ENCODE measurements at regions not wholly inside any gene's neighbourhood (a gene's known extent, or its start where the extent isn't known, plus 50 kb on each side); places are given as distances from the start of the nearest gene placed in this dataset.

DNA sequence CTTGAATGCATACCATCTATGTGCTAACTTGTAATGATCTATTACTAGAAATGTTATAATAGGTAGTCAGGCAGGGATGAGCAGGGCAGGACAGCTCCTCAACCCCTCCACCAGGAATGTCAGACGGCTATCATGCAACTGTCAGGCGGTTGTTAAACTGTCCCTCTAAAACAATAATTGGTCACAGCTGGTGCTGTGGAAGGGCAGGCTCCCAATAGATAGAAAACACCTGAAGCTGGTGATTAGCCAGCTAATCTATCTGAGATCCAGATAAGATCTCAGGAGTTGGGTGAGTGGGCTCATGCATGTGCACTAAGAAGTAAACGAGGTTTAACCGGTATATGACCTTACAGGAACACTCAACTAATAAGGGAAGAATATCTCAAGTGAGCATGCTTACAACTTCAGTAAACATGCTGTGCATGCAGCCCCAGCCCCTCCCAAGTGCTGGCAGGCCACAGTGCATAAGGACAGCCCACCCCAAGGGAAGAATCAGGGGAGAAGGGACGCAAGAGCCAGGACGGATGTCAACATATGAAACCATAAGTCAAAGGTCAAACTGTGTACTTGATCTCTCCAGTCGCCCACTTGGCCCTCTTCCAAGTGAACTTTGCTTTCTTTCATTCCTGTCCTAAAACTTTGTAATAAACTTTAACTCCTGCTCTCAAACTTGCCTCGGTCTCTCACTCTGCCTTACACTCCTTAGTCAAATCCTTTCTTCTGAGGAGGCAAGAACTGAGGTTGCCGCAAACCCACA lies 566.2 kb upstream of the NRSN1 start:
- 36% methylated on average over 9 of the region's 9 CpGs for WGBS (ENCODE audit: low lambda C conversion rate, missing lambda C conversion rate)
- H3K9me3 ChIP-seq (ENCODE audit: low read depth), result no peaks in the 10 kb centered on the region
- H3K4me1 ChIP-seq (ENCODE audit: insufficient read depth), result peaks cover 6% of the 10 kb centered on the region
- no peaks in the 10 kb centered on the region for H3K79me2 ChIP-seq
- no peak overlapping the region for H3K4me3 ChIP-seq
- peak; percentile 60 for DNase-seq (ENCODE audit: low spot score)
- H3K27me3 ChIP-seq, result no peaks in the 10 kb centered on the region
- peak overlapping the region; percentile 51 for H3K27ac ChIP-seq
- TF ChIP-seq, protein P1, sequence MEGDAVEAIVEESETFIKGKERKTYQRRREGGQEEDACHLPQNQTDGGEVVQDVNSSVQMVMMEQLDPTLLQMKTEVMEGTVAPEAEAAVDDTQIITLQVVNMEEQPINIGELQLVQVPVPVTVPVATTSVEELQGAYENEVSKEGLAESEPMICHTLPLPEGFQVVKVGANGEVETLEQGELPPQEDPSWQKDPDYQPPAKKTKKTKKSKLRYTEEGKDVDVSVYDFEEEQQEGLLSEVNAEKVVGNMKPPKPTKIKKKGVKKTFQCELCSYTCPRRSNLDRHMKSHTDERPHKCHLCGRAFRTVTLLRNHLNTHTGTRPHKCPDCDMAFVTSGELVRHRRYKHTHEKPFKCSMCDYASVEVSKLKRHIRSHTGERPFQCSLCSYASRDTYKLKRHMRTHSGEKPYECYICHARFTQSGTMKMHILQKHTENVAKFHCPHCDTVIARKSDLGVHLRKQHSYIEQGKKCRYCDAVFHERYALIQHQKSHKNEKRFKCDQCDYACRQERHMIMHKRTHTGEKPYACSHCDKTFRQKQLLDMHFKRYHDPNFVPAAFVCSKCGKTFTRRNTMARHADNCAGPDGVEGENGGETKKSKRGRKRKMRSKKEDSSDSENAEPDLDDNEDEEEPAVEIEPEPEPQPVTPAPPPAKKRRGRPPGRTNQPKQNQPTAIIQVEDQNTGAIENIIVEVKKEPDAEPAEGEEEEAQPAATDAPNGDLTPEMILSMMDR (IDR thresholded peaks at IDR 0.05; ENCODE audit: poor library complexity), result no peak
- no peak for TF ChIP-seq EZH2phosphoT487 (IDR thresholded peaks at IDR 0.05; ENCODE audit: low read depth, severe bottlenecking, unreplicated experiment)
- TF ChIP-seq EZH2 (IDR thresholded peaks at IDR 0.05; ENCODE audit: borderline replicate concordance), result no peak
- H2AFZ ChIP-seq, result peak overlapping the region; percentile 36
- H3K36me3 ChIP-seq (replicated peaks; ENCODE audit: insufficient read depth, low read depth), result no peaks in the 10 kb centered on the region
- H3K4me2 ChIP-seq, result peak overlapping the region; percentile 16
- no peaks in the 10 kb centered on the region for H3K9me2 ChIP-seq (replicated peaks; ENCODE audit: insufficient read depth)
- H4K20me1 ChIP-seq (ENCODE audit: insufficient read depth, poor library complexity, severe bottlenecking), result no peaks in the 10 kb centered on the region

- peaks cover 6% of the 10 kb centered on the region for H3K4me1 ChIP-seq (ENCODE audit: insufficient read depth)
- H3K4me2 ChIP-seq, result no peak overlapping the region
Measured at GRCh38 chr6:23561732-23562131, 564.3 kb upstream of the NRSN1 start.

GRCh38 chr6:23562554-23562953 lies 563.5 kb upstream of the NRSN1 start:
- Histone ChIP-seq H3K36me3 (replicated peaks; ENCODE audit: insufficient read depth, low read depth) (no peaks in the 10 kb centered on the region), H3K4me1 (ENCODE audit: insufficient read depth) (peaks cover 6% of the 10 kb centered on the region), H3K4me3 (no peak overlapping the region), H3K4me2 (no peak overlapping the region), H3K27me3 (no peaks in the 10 kb centered on the region), H2AFZ (no peak overlapping the region), H4K20me1 (ENCODE audit: insufficient read depth, poor library complexity, severe bottlenecking) (no peaks in the 10 kb centered on the region), H3K27ac (no peak overlapping the region), H3K9me2 (replicated peaks; ENCODE audit: insufficient read depth) (no peaks in the 10 kb centered on the region), H3K9me3 (ENCODE audit: low read depth) (no peaks in the 10 kb centered on the region), H3K79me2 (no peaks in the 10 kb centered on the region)
- TF ChIP-seq, protein P1 (IDR thresholded peaks at IDR 0.05; ENCODE audit: poor library complexity), result no peak
- no peak for TF ChIP-seq EZH2phosphoT487 (IDR thresholded peaks at IDR 0.05; ENCODE audit: low read depth, severe bottlenecking, unreplicated experiment)
- no peak for TF ChIP-seq EZH2 (IDR thresholded peaks at IDR 0.05; ENCODE audit: borderline replicate concordance)
- no peak for DNase-seq (ENCODE audit: low spot score)
- 82% methylated on average over 3 of the region's 3 CpGs for WGBS (ENCODE audit: low lambda C conversion rate, missing lambda C conversion rate)

More at GRCh38 chr6:23561732-23562131, 564.3 kb upstream of the NRSN1 start:
- TF ChIP-seq EZH2phosphoT487 (IDR thresholded peaks at IDR 0.05; ENCODE audit: low read depth, severe bottlenecking, unreplicated experiment) (no peak), EZH2 (IDR thresholded peaks at IDR 0.05; ENCODE audit: borderline replicate concordance) (no peak)
- TF ChIP-seq, protein P1 (IDR thresholded peaks at IDR 0.05; ENCODE audit: poor library complexity), result no peak
- Histone ChIP-seq H4K20me1 (ENCODE audit: insufficient read depth, poor library complexity, severe bottlenecking) (no peaks in the 10 kb centered on the region), H3K36me3 (replicated peaks; ENCODE audit: insufficient read depth, low read depth) (no peaks in the 10 kb centered on the region), H3K9me2 (replicated peaks; ENCODE audit: insufficient read depth) (no peaks in the 10 kb centered on the region), H3K9me3 (ENCODE audit: low read depth) (no peaks in the 10 kb centered on the region), H3K27me3 (no peaks in the 10 kb centered on the region), H2AFZ (no peak overlapping the region), H3K4me3 (no peak overlapping the region), H3K79me2 (no peaks in the 10 kb centered on the region), H3K27ac (no peak overlapping the region)
- 90% methylated on average over 1 of the region's 1 CpG for WGBS (ENCODE audit: low lambda C conversion rate, missing lambda C conversion rate)
- DNase-seq (ENCODE audit: low spot score), result no peak
